MM.1S (cell line): ENCODE measurements at regions not wholly inside any gene's neighbourhood (a gene's known extent, or its start where the extent isn't known, plus 50 kb on each side); places are given as distances from the start of the nearest gene placed in this dataset.

Source experiments
- DNase-seq: peaks from one replicate; pipeline ENCODE4 v3.0.0-alpha.2; 2015
- H2AFZ ChIP-seq: fragments of 300-600 bp; sonication (generic); 2 replicates; pipeline ENCODE4 v1.6.0; 2016; ENCODE audit warnings: antibody characterized with exemption, low read length
- H3F3A ChIP-seq: fragments of 300-600 bp; sonication (generic); 2 replicates; pipeline ENCODE4 v1.6.1; 2016; ENCODE audit warnings: mild to moderate bottlenecking, antibody characterized with exemption, low read length, moderate library complexity, mixed read lengths; ENCODE audit not compliant: insufficient read depth
- H3K27ac ChIP-seq: fragments of 300-600 bp; sonication (generic); 2 replicates; pipeline ENCODE4 v1.5.1; 2016; ENCODE audit warnings: mild to moderate bottlenecking, low read length
- H3K27me3 ChIP-seq: fragments of 300-600 bp; sonication (generic); replicated peaks from 2 replicates; pipeline ENCODE4 v1.6.0; 2016; ENCODE audit warnings: low read length; ENCODE audit not compliant: insufficient read depth
- H3K36me3 ChIP-seq: fragments of 300-600 bp; sonication (generic); replicated peaks from 2 replicates; pipeline ENCODE4 v1.6.1; 2016; ENCODE audit warnings: mild to moderate bottlenecking, low read length, mixed read lengths; ENCODE audit not compliant: insufficient read depth
- H3K4me1 ChIP-seq: fragments of 300-600 bp; sonication (generic); 2 replicates; pipeline ENCODE4 v1.6.1; 2016; ENCODE audit warnings: low read length, mixed read lengths
- H3K4me2 ChIP-seq: fragments of 300-600 bp; sonication (generic); 2 replicates; pipeline ENCODE4 v1.6.0; 2016; ENCODE audit warnings: low read depth, low read length
- H3K4me3 ChIP-seq: fragments of 300-600 bp; sonication (generic); 2 replicates; pipeline ENCODE4 v1.5.1; 2016; ENCODE audit warnings: low read length, mixed read lengths
- H3K79me2 ChIP-seq: fragments of 300-600 bp; sonication (generic); 2 replicates; pipeline ENCODE4 v1.6.1; 2016; ENCODE audit warnings: mixed run types, low read length, mixed read lengths
- H3K9ac ChIP-seq: fragments of 300-600 bp; sonication (generic); 2 replicates; pipeline ENCODE4 v1.6.1; 2016; ENCODE audit warnings: low read length, mixed read lengths
- H3K9me2 ChIP-seq: fragments of 300-600 bp; sonication (generic); replicated peaks from 2 replicates; pipeline ENCODE4 v1.6.1; 2016; ENCODE audit warnings: mild to moderate bottlenecking, low read length, mixed read lengths; ENCODE audit not compliant: insufficient read depth
- H3K9me3 ChIP-seq: fragments of 300-600 bp; sonication (generic); replicated peaks from 2 replicates; pipeline ENCODE4 v1.6.1; 2016; ENCODE audit warnings: mild to moderate bottlenecking, low read length, mixed read lengths; ENCODE audit not compliant: insufficient read depth
- H4K20me1 ChIP-seq: fragments of 300-600 bp; sonication (generic); 2 replicates; pipeline ENCODE4 v1.6.1; 2016; ENCODE audit warnings: mild to moderate bottlenecking, low read length, moderate library complexity, mixed read lengths; ENCODE audit not compliant: insufficient read depth
- CTCF ChIP-seq: fragments of 300-600 bp; sonication (generic); IDR thresholded peaks from 2 replicates; pipeline ENCODE4 v1.5.1; 2016; ENCODE audit warnings: antibody characterized with exemption, low read length, mixed read lengths
- EZH2 ChIP-seq: fragments of 300-600 bp; sonication (generic); optimal IDR thresholded peaks from 2 replicates; pipeline ENCODE3; 2017; ENCODE audit warnings: low read depth, mild to moderate bottlenecking, antibody characterized with exemption, low read length, mixed read lengths
- EZH2phosphoT487 ChIP-seq: fragments of 300-600 bp; sonication (generic); IDR thresholded peaks from 2 replicates; pipeline ENCODE4 v1.6.1; 2018; ENCODE audit warnings: antibody characterized with exemption, low read length

- Histone ChIP-seq H2AFZ (no peak overlapping the region), H3K27ac (no peak overlapping the region), H3K9ac (no peak overlapping the region), H3K4me3 (no peak overlapping the region), H3K79me2 (no peaks in the 10 kb centered on the region), H3K4me1 (no peaks in the 10 kb centered on the region), H3K27me3 (no peaks in the 10 kb centered on the region), H4K20me1 (no peaks in the 10 kb centered on the region), H3K9me3 (no peaks in the 10 kb centered on the region), H3K4me2 (no peak overlapping the region), H3K9me2 (no peaks in the 10 kb centered on the region), H3K36me3 (no peaks in the 10 kb centered on the region), H3F3A (no peaks in the 10 kb centered on the region)
- no peak for TF ChIP-seq EZH2
- TF ChIP-seq EZH2phosphoT487 = no peak
- TF ChIP-seq CTCF = no peak
- DNase-seq = no peak
Observed at GRCh38 chr6:122063076-122063475, 336.4 kb upstream of the HSF2 start.

GRCh38 chr6:122063761-122064160 is 335.7 kb upstream of the HSF2 start:
- Histone ChIP-seq H3K27me3 (no peaks in the 10 kb centered on the region), H3K9ac (no peak overlapping the region), H3K36me3 (no peaks in the 10 kb centered on the region), H3K27ac (no peak overlapping the region), H3F3A (no peaks in the 10 kb centered on the region), H4K20me1 (no peaks in the 10 kb centered on the region), H2AFZ (no peak overlapping the region), H3K4me3 (no peak overlapping the region), H3K4me1 (no peaks in the 10 kb centered on the region), H3K9me2 (no peaks in the 10 kb centered on the region), H3K9me3 (no peaks in the 10 kb centered on the region), H3K4me2 (no peak overlapping the region), H3K79me2 (no peaks in the 10 kb centered on the region)
- no peak for TF ChIP-seq EZH2phosphoT487
- no peak for TF ChIP-seq EZH2
- no peak for TF ChIP-seq CTCF
- no peak for DNase-seq

GRCh38 chr6:122066200-122066599 is 333.3 kb upstream of the HSF2 start:
- H3K27ac ChIP-seq = no peak overlapping the region
- no peaks in the 10 kb centered on the region for H3F3A ChIP-seq
- H4K20me1 ChIP-seq = no peaks in the 10 kb centered on the region
- no peaks in the 10 kb centered on the region for H3K36me3 ChIP-seq
- no peak overlapping the region for H2AFZ ChIP-seq
- H3K9me2 ChIP-seq = no peaks in the 10 kb centered on the region
- no peak overlapping the region for H3K4me2 ChIP-seq
- no peak for TF ChIP-seq EZH2phosphoT487
- TF ChIP-seq EZH2 = no peak
- no peak for TF ChIP-seq CTCF
- no peak overlapping the region for H3K9ac ChIP-seq
- no peak overlapping the region for H3K4me3 ChIP-seq
- no peaks in the 10 kb centered on the region for H3K79me2 ChIP-seq
- no peaks in the 10 kb centered on the region for H3K9me3 ChIP-seq
- no peak for DNase-seq
- no peaks in the 10 kb centered on the region for H3K4me1 ChIP-seq
- no peaks in the 10 kb centered on the region for H3K27me3 ChIP-seq
